ENCODE measurements at regions not wholly inside any gene's neighbourhood (a gene's known extent, or its start where the extent isn't known, plus 50 kb on each side); places are given as distances from the start of the nearest gene placed in this dataset.

- TF ChIP-seq, protein P1, sequence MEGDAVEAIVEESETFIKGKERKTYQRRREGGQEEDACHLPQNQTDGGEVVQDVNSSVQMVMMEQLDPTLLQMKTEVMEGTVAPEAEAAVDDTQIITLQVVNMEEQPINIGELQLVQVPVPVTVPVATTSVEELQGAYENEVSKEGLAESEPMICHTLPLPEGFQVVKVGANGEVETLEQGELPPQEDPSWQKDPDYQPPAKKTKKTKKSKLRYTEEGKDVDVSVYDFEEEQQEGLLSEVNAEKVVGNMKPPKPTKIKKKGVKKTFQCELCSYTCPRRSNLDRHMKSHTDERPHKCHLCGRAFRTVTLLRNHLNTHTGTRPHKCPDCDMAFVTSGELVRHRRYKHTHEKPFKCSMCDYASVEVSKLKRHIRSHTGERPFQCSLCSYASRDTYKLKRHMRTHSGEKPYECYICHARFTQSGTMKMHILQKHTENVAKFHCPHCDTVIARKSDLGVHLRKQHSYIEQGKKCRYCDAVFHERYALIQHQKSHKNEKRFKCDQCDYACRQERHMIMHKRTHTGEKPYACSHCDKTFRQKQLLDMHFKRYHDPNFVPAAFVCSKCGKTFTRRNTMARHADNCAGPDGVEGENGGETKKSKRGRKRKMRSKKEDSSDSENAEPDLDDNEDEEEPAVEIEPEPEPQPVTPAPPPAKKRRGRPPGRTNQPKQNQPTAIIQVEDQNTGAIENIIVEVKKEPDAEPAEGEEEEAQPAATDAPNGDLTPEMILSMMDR (IDR thresholded peaks at IDR 0.05): no peak
- no peak for TF ChIP-seq POLR2AphosphoS5 (IDR thresholded peaks at IDR 0.05)
- no peak for TF ChIP-seq POLR2A (IDR thresholded peaks at IDR 0.05)
- TF ChIP-seq EP300 (IDR thresholded peaks at IDR 0.05): no peak
Measured at GRCh38 chr2:57141269-57141668, 905.3 kb upstream of the VRK2 start.
